SK-N-MC (cell line): ENCODE measurements at regions not wholly inside any gene's neighbourhood (a gene's known extent, or its start where the extent isn't known, plus 50 kb on each side); places are given as distances from the start of the nearest gene placed in this dataset.

ENCODE experiments used
- EZH2 ChIP-seq: fragments of 200-600 bp; sonication (generic); IDR thresholded peaks from one replicate; pipeline ENCODE4 v1.6.1; 2017; ENCODE audit warnings: antibody characterized with exemption
- FOXP2 ChIP-seq: optimal IDR thresholded peaks from 2 replicates; pipeline ENCODE3; 2011; ENCODE audit warnings: mild to moderate bottlenecking, moderate library complexity; ENCODE audit not compliant: insufficient read depth; ENCODE audit errors: extremely low read length, control extremely low read depth
- POLR2AphosphoS5 ChIP-seq: IDR thresholded peaks from 2 replicates; pipeline ENCODE4 v1.6.1; 2012; ENCODE audit warnings: mild to moderate bottlenecking, low read depth, low read length, borderline replicate concordance

- TF ChIP-seq EZH2: no peak
- TF ChIP-seq POLR2AphosphoS5: no peak
- TF ChIP-seq FOXP2: no peak
These were observed 422.1 kb downstream of the GJA1 start for GRCh38 chr6:121857551-121857950.
